K562 (cell line): ENCODE measurements at regions not wholly inside any gene's neighbourhood (a gene's known extent, or its start where the extent isn't known, plus 50 kb on each side); places are given as distances from the start of the nearest gene placed in this dataset.

ENCODE experiments used
- CBX8 ChIP-seq: fragments of 200-600 bp; sonication (generic); IDR thresholded peaks from 2 replicates; pipeline ENCODE4 v1.6.1; 2012; ENCODE audit warnings: borderline replicate concordance, mixed run types, low read depth, mild to moderate bottlenecking, moderate library complexity, mixed read lengths, low read length, control low read depth, inconsistent platforms; ENCODE audit not compliant: poor library complexity, severe bottlenecking; ENCODE audit errors: extremely low read depth
- GABPA ChIP-seq: fragments of 200-800 bp; sonication (Bioruptor generic); conservative IDR thresholded peaks from 2 replicates; pipeline ENCODE4 v1.6.1; 2016; ENCODE audit warnings: low read depth, missing genetic modification characterization, missing compliant biosample characterization
- MEIS2 ChIP-seq: fragments of 450-650 bp; IDR thresholded peaks from 2 replicates; pipeline ENCODE4 v1.6.1; 2014; ENCODE audit warnings: mild to moderate bottlenecking; ENCODE audit not compliant: partially characterized antibody
- NCOA6 ChIP-seq: fragments of 450-650 bp; IDR thresholded peaks from 2 replicates; pipeline ENCODE4 v1.6.1; 2017; ENCODE audit warnings: mild to moderate bottlenecking
- NR1H2 ChIP-seq: sonication (generic); formaldehyde crosslinking; IDR thresholded peaks from 2 replicates; pipeline ENCODE4 v1.4.0; 2020; ENCODE audit warnings: mild to moderate bottlenecking, missing genetic modification reagents
- POLR2A ChIP-seq: fragments of 450-650 bp; conservative IDR thresholded peaks from 2 replicates; pipeline ENCODE4 v1.6.1; 2016
- SMAD3 ChIP-seq: fragments of 450-650 bp; formaldehyde crosslinking; conservative IDR thresholded peaks from 2 replicates; pipeline ENCODE4 v1.4.0; 2020; ENCODE audit warnings: mild to moderate bottlenecking
- STAT5A ChIP-seq: IDR thresholded peaks from 2 replicates; pipeline ENCODE4 v1.6.1; 2012; ENCODE audit warnings: low read length, inconsistent platforms, borderline replicate concordance
- TGIF2 ChIP-seq: sonication (generic); formaldehyde crosslinking; IDR thresholded peaks from 2 replicates; pipeline ENCODE4 v1.8.1; 2022; ENCODE audit warnings: mild to moderate bottlenecking, missing genetic modification reagents, moderate library complexity
- U2AF2 ChIP-seq: fragments of 200-400 bp; formaldehyde crosslinking; optimal IDR thresholded peaks from 2 replicates; pipeline ENCODE3; 2017; ENCODE audit warnings: low read depth, mild to moderate bottlenecking, low read length
- ZNF583 ChIP-seq: fragments of 250-450 bp; sonication (Bioruptor Pico); IDR thresholded peaks from 2 replicates; pipeline ENCODE4 v1.4.0; 2020
- TF ChIP-seq, protein P1 (sequence below), 3 experiments: IDR thresholded peaks in 2 of 3; conservative IDR thresholded peaks in 1 of 3; 2 replicates each; pipeline ENCODE4 v1.5.1; 2011 to 2012; ENCODE audit warnings: low read length in 3 of 3, mild to moderate bottlenecking in 3 of 3, control low read depth in 2 of 3, improper control_type of control experiment in 1 of 3, inconsistent platforms in 1 of 3, low read depth in 1 of 3, mixed read lengths in 1 of 3, moderate library complexity in 1 of 3; ENCODE audit not compliant: insufficient read depth in 2 of 3

DNA sequence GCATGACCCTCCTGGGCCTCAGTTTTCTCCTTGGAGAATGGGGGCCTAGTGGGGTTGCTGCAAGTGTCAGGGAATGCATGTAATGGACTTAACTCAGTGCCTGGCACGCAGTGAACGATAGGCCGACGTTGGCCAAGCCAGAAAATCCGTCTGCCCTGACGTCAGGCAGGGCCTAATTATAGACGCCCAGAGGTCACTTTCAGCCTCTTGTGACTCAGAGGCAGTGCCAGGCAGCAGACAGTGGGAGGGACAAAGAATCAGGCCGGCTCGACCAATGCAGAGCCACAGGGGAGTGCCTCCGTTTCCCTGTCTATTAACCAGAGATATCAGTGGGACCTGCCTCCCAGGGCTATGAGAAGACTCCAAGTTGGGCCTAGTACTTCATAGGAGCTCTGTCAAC lies 115.0 kb downstream of the MN1 start:
- TF ChIP-seq CBX8 (no peak), GABPA (no peak), MEIS2 (no peak), STAT5A (no peak), ZNF583 (CRISPR knock-in tag) (no peak), NCOA6 (no peak), SMAD3 (CRISPR knock-in tag) (no peak), POLR2A (no peak), TGIF2 (CRISPR knock-in tag) (no peak), NR1H2 (CRISPR knock-in tag) (no peak), U2AF2 (no peak)
- TF ChIP-seq, protein P1, sequence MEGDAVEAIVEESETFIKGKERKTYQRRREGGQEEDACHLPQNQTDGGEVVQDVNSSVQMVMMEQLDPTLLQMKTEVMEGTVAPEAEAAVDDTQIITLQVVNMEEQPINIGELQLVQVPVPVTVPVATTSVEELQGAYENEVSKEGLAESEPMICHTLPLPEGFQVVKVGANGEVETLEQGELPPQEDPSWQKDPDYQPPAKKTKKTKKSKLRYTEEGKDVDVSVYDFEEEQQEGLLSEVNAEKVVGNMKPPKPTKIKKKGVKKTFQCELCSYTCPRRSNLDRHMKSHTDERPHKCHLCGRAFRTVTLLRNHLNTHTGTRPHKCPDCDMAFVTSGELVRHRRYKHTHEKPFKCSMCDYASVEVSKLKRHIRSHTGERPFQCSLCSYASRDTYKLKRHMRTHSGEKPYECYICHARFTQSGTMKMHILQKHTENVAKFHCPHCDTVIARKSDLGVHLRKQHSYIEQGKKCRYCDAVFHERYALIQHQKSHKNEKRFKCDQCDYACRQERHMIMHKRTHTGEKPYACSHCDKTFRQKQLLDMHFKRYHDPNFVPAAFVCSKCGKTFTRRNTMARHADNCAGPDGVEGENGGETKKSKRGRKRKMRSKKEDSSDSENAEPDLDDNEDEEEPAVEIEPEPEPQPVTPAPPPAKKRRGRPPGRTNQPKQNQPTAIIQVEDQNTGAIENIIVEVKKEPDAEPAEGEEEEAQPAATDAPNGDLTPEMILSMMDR (IDR thresholded peaks at IDR 0.05 in 2 of 3, conservative IDR thresholded peaks at IDR 0.05 in 1 of 3; ENCODE audit: insufficient read depth in 2 of 3, low read depth in 1 of 3, low read length in 3 of 3) = no peak
